Eye (tissue), 1 donor: ENCODE measurements at regions not wholly inside any gene's neighbourhood (a gene's known extent, or its start where the extent isn't known, plus 50 kb on each side); places are given as distances from the start of the nearest gene placed in this dataset.

Experiments
- DNase-seq: peaks from one replicate; pipeline ENCODE4 v3.0.0-alpha.2; 2015

GRCh38 chr20:48165401-48165685 is 380.1 kb upstream of the SULF2 start:
- DNase-seq: peak; percentile 41

- no peak for DNase-seq
These were observed 379.5 kb upstream of the SULF2 start for GRCh38 chr20:48164566-48165400.

GRCh38 chr20:48164034-48164433 is 378.8 kb upstream of the SULF2 start:
- no peak for DNase-seq

GRCh38 chr20:48163505-48163904 is 378.2 kb upstream of the SULF2 start:
- DNase-seq: no peak

- DNase-seq: no peak
These were observed 377.3 kb upstream of the SULF2 start for GRCh38 chr20:48162621-48163020.

GRCh38 chr20:48159145-48160008 is 374.1 kb upstream of the SULF2 start:
- no peak for DNase-seq

GRCh38 chr20:48158014-48158413 is 372.7 kb upstream of the SULF2 start:
- no peak for DNase-seq

- DNase-seq: no peak
These were observed 371.8 kb upstream of the SULF2 start for GRCh38 chr20:48156951-48157700.

- DNase-seq: no peak
These were observed 371.2 kb upstream of the SULF2 start for GRCh38 chr20:48156521-48156920.

- DNase-seq: no peak
These were observed 370.0 kb upstream of the SULF2 start for GRCh38 chr20:48155268-48155667.

- DNase-seq: no peak
These were observed 368.9 kb upstream of the SULF2 start for GRCh38 chr20:48154040-48154765.

GRCh38 chr20:48153523-48153922 is 368.2 kb upstream of the SULF2 start:
- DNase-seq: peak; percentile 72

- no peak for DNase-seq
These were observed 367.8 kb upstream of the SULF2 start for GRCh38 chr20:48153103-48153502.

- no peak for DNase-seq
These were observed 365.3 kb upstream of the SULF2 start for GRCh38 chr20:48150568-48150967.

GRCh38 chr20:48149902-48150301 is 364.6 kb upstream of the SULF2 start:
- DNase-seq: peak; percentile 47

- no peak for DNase-seq
These were observed 363.8 kb upstream of the SULF2 start for GRCh38 chr20:48148916-48149672.

GRCh38 chr20:48148020-48148419 is 362.7 kb upstream of the SULF2 start:
- no peak for DNase-seq

GRCh38 chr20:48147311-48147710 is 362.0 kb upstream of the SULF2 start:
- no peak for DNase-seq

- no peak for DNase-seq
These were observed 361.6 kb upstream of the SULF2 start for GRCh38 chr20:48146877-48147276.

- DNase-seq: no peak
These were observed 361.0 kb upstream of the SULF2 start for GRCh38 chr20:48146308-48146707.

- no peak for DNase-seq
These were observed 358.3 kb upstream of the SULF2 start for GRCh38 chr20:48143435-48144081.

GRCh38 chr20:48142516-48142773 is 357.2 kb upstream of the SULF2 start:
- DNase-seq: no peak
